ENCODE measurements at regions not wholly inside any gene's neighbourhood (a gene's known extent, or its start where the extent isn't known, plus 50 kb on each side); places are given as distances from the start of the nearest gene placed in this dataset.

DNA sequence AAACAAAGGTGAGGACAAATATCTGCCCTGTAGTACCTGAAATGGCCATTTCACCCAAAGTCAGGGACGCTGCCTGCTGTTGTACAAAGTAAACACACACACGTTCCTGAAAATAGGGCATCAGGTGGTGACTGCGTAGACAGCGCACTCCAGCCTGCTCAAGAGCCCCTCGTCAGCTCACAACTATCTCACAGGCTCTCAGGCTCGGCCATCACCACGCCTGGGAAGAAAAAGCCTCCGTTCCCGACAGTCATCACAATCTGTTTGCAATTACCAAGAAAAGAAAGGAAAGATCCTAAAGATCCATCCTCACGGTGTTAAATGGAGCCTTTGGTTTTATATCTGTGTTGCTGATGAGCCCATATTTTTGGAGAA lies 230.2 kb downstream of the ZNF516 start:
- no peak for TF ChIP-seq CTCF (IDR thresholded peaks at IDR 0.05)
- TF ChIP-seq POLR2A (IDR thresholded peaks at IDR 0.05): no peak
